T follicular helper cell (primary cell): ENCODE measurements at regions not wholly inside any gene's neighbourhood (a gene's known extent, or its start where the extent isn't known, plus 50 kb on each side); places are given as distances from the start of the nearest gene placed in this dataset.
"Not testable (repeated sequence)": the region's sequence is repeated elsewhere in the genome, so short reads cannot be mapped to it uniquely, and the experiment has no call there.

ENCODE experiments used
- DNase-seq: peaks from one replicate; pipeline ENCODE4 v3.0.0-alpha.2; 2020; ENCODE audit warnings: low read depth

DNA sequence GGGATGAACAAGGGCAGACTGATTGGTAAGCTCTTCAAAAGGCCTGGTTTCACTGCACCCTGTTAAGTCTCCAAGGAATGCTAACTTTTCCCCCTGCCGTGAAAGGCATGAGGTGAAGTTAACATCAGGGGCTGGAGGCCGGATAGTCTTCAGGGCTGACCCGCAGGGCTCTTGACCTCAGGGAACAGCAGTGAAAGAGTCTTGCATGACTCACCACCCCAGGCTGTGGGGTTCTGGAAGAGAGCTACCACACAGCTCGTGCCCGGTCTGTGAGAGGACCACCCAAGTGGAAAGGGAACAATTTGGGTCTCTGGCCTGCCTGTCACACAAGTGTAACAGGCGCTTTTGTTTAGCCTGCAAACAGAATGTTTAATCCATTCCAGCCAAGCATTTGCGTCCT, 504.9 kb downstream of the EDEM1 start:
- no peak for DNase-seq

DNA sequence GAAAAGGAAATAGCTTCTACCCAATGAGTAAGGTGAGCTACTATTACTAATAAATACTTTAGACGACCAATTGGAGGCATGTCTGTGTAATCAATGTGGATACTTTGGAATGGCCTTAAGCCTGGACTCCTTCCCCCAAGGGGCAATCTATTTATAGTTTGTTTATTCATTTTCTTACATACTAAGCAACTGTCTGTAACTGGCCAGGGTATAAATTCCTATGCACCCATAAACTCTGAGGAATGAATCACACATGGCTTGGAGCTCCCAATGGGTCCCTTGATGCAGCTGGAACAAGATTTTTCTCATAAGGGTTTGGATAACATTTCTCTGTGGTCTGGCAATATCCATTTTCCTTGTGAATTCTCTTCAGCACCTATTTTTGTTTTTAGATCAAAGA, 506.8 kb downstream of the EDEM1 start:
- no peak for DNase-seq

DNA sequence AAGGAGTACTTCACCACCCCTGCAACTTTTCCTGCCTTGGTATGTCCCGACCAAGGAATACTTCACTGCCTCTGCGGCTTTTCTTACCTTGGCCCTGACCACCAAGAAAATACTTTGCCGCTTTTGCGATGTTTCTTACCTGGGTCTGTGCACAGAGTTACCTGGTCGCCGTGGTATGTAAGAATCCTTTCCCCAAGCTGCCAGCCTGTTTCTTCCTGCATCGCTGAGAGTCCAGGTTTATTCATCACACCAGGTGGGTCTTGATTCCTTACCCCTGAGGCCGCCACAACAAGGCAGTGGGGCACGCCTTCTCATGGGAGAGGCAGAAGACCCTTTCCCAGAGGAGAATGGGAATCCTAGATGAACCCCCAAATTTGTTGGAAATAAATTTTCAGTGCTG, 511.3 kb downstream of the EDEM1 start:
- DNase-seq = no peak

DNA sequence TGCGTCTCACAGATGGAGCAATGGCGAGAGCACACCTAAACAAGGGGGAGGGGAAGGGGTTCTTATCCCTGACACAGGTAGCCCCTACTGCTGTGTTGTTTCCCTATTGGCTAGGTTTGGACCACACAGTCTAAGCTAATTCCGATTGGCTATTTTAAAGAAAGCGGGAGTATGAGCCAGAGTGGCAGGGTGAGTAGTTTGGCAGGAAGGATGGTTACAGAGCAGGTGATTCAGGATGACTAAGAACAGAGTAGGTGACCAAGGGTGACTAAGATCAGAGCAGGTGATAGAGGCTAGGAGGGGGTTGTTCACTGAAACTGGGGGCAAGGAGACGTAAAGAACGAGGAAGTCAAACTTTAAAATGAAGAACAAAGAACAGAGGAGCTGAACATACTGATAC, 511.8 kb downstream of the EDEM1 start:
- DNase-seq = no peak

DNA sequence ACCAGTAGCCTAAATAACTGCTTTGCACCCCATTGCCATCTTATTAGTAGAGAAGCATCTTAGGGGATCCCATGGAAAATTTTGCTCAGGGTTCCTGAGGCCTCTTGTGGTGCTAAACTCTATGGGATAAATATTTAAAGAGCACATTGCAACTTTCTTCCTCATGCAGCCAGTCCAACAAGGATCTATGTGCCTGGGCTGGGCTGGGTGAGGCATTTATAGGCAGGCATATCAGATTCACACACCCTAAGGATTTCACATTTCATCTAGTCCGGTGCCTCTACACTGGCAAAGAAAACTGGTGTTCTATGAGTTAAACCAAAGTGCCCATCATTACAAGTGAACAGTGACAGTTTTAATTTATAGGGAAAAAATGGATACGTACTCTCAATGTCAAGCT, 512.3 kb downstream of the EDEM1 start:
- no peak for DNase-seq

DNA sequence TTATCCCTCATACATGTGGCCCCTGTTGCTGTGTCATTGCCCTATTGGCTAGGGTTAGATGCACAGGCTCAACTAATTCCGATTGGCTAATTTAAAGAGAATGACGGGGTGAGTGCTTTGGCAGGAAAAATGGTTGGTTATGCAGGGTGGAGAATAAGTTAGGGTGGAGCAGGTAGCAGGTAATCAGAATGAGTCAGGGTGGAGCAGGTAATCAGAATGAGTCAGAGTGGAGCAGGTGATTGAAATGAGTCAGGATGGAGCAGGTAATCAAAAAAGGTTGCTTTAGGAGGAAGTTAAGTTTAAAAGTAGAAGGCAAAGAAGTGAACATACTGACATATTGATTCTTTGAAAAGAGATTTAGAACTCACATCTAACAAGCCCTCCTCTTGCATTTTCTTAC, 513.5 kb downstream of the EDEM1 start:
- DNase-seq = not testable (repeated sequence)

DNA sequence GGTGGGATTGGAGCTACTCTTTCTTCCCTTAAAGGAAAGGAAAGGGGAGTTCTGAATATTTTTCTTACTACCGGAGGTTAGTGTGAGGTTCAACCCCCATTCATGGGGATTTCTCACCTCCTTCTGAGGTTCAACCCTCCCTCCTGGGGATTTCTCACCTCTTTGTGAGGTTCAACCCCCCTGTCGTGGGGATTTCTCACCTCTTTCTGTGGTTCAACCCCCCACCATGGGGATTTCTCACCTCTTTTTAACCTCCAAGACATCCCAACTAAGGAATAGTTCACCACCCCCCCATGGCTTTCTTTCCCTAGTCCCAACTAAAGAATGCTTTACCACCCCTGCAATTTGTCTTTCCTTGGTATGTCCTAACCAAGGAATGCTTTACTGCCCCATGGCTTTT, 520.3 kb downstream of the EDEM1 start:
- DNase-seq = no peak

DNA sequence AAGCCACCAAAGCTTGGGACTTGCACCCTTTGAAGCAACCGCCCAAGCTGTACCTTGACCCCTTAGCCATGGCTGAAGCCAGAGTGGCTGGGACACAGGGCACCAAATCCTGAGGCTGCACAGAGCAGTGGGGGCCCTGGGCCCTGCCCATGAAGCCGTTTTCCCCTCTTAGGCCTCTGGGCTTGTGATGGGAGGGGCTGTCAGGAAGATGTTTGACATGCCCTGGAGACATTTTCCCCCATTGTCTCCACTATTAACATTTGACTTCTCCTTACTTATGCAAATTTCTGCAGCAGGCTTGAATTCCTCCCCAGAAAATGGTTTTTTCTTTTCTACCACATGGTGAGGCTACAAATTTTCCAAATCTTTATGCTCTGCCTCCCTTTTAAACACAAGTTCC, 522.2 kb downstream of the EDEM1 start:
- DNase-seq = no peak

DNA sequence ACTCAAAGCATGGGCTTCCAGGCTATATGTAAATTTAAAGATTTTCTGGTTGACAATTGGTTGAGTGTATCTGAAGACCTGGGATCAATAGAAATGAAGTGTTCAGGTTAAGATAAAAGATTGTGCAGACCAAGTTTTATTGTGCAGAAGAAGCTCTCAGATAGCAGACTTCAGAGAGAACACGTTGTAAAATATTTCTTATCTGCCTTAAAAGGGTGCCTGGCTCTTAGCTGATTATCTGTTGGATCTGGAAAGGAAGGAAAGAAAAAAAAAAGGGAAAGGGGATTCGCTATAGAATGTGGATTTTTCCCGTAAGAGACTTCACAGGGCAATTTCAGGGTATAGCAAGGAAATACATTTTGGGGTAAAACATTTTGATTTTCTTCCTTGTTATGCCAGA, 523.2 kb downstream of the EDEM1 start:
- DNase-seq = no peak

DNA sequence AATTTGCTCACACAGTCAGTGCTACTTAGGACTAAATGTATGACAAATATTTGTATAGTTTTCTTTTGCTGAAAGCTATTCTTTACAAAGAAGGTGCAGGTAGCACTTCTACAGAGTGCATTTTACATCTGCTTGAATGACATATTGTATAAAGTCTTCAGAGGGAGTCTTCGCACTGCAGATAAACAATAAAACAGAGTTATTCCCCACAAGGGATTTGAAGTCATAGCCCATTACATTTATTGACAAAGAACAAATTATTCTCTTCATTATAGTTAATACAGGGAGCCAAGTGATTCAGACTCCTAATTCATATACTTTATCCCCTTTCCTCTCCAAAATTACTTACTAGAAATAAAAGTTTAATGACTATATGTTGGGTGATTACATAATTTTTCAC, 529.7 kb downstream of the EDEM1 start:
- DNase-seq = no peak

DNA sequence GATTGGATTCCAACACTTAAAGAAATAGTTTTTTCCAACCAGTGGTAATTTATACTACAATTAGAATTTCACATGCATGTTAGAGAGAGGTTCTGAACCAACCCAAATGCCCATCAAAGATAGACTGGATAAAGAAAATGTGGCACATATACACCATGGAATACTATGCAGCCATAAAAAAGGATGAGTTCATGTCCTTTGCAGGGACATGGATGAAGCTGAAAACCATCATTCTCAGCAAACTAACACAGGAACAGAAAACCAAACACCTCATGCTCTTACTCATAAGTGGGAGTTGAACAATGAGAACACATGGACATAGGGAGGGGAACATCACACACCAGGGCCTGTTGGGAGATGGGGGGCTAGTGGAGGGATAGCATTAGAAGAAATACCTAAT, 532.2 kb downstream of the EDEM1 start:
- not testable (repeated sequence) for DNase-seq

DNA sequence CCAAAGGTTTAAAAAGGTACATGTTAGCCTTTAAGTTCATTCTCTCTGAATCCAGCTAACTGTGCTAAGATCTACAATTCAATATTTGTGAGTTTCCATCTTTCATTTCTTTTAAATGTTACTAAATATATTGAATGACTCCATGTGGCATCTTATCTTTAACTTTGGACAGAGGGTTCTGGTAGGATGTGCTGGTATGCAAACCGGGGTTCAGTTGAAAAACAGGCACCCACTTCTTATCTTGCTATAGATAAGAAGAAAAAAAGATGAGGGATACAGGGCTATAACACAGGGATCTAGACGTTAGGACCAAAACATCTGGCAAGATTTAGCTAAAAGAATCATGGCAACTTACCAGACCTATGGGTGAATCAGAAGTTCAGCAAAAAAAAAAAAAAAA, 538.3 kb downstream of the EDEM1 start:
- no peak for DNase-seq

DNA sequence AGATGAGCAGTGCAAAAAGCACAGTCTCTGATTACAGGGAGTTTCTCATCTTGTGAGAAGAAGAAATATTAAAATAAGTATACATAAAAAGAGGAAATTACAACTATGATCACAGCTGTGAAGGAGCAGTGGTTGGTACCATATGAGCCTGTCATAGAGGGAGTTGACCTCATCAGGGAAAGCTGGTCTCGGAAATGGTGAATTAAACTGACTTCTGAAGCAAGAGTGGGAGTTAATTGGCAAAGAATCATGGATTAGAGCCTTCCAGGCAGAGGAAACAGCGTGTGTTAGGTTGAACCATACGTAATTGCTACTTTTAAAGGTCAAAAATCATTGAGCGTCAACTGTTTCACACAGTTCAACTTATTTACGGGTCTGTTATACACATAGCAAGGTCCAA, 539.1 kb downstream of the EDEM1 start:
- DNase-seq = no peak

DNA sequence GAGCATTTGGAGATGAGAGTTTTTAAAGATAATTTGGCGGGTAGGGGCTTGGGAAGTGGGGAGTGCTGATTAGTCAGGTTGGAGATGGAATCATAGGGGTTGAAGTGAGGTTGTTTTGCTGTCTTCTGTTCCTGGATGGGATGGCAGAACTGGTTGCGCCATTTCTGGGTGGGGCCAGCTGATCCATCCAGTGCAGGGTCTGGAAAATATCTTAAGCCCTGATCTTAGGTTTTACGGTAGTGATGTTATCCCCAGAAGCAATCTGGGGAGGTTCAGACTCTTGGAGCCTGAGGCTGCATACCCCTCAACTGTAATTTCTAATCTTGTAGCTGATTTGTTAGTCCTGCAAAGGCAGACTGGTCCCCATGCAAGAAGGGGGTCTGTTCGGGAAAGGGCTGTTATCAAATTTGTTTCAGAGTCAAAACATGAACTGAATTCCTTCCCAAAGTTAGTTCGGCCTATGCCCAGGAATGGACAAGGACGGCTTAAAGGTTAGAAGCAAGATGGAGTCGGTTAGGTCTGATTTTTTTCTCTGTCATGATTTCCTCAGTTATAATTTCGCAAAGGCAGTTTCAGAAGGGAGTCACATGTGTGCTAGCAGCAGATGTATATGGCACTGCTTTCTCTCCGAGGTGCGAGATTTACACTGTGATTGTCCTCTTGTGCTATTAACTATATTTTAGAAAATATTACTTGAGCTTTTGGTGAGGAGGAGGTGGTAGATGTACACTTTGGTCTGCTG, 540.4 kb downstream of the EDEM1 start:
- DNase-seq = no peak

DNA sequence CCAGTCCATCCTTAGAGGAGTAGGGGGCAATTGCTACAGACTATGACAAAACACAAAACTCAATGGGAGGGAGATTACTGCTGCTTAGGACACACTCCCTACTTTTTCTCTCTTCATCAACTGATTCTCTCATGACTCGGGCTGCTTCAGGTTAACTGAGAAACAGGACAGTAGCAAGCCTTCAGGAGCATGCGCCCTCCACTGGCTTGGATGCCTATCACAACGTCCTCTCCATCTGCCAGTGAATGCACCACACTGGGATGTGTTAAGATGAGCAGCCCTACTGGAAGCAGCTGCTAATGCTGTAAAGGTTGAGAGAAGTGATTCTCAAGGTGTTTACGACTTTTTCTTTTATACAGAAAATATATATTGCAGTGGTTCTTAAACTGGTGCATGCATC, 542.3 kb downstream of the EDEM1 start:
- DNase-seq = no peak

DNA sequence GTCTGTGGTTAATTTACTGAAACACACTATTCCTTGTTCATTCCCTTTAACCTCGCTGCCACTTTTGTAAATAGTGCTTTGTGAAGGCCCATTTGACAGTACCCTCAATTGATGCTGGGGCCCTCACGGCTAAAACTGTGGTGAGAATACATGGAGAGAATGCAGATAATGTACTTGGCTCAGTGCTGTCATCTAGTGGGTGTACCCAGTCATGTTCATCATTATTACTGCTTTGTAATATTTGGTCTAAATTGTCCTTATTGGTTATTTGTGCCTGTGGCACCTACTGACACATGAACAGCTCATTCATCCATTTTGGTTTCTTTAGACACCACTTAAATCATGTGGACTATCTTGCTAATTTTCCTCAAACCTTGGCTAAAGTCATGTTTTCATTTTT, 543.6 kb downstream of the EDEM1 start:
- no peak for DNase-seq

DNA sequence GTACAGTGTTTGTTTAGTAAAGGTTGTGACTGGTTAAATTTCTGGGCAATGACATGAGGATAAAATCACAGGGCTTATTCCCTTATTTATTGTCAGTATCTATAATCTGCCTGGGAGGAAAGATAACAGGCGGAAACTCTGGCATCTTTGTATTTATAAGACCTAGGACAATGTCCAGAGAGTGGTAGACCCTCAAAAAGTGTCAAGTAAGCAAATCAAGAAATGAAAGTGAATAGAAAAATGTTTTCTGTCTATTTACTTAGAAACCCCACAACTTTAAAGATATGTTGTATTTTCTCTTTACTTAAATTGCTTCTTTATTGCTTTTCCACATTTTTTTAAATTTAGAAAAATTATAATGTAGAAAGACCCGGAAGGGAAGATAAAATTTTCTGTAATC, 544.6 kb downstream of the EDEM1 start:
- DNase-seq = no peak

DNA sequence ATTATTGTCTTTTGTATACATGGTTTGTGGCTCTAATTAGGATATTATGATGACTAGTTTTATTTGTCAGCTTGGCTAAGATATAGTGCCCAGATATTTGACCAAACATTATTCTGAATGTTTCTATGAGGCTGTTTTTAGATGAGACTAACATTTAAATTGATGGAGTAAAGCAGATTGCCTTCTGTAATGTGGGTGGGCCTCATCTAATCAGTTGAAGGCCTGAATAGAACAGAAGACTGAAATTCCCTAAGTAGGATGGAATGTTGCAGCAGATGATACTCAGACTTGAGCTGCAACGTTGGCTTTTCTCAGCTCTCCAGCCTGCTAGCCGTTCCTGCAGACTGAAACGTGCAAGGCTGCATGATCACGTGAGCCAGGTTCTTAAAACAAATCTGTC, 546.5 kb downstream of the EDEM1 start:
- no peak for DNase-seq

DNA sequence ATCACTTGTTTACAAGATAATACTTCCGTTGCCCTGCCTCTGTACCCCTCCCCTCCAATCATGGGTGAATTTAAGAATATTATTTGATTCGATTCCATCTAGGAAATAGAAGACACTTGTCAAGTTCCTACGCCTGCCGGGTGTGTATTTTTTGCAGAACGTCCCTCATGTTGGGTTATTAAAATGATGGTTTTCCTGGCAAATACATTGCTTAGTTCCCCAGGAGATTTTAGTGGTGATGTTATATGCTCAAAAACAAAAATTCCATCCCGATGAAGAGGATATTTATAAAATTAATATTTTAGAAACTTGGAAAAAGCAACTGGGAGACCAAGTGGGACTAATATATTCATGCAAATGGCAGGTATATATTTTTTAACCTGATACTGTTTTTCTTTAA, 548.4 kb downstream of the EDEM1 start:
- no peak for DNase-seq

DNA sequence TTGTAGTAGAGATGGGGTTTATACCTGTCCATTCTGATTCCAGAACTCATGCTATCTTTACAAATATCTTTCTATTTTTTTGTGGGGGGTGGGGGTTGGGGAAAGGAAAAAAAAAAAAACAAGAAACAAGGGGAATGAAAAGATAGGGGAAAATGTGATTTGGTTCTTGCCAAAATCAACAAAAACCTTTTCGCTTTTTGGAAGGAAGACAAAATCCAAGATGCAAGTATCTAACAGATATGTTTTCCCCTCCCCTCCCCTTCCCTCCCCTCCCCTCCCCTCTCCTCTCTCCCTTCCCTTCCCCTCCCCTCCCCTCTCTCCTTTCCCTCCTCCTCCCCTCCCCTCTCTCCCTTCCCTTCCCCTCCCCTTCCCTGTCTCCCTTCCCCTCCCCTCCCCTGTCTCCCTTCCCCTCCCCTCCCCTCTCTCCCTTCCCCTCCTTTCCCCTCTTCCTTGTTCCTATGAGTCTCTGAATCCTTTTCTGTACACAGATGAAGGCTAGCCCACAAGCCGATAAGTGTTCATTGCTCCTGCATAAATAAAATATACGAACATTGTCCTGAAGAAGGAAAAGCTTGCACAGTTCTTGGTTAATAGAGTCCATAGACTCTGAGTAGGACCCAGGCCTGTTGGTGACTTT, 551.9 kb downstream of the EDEM1 start:
- DNase-seq = no peak

DNA sequence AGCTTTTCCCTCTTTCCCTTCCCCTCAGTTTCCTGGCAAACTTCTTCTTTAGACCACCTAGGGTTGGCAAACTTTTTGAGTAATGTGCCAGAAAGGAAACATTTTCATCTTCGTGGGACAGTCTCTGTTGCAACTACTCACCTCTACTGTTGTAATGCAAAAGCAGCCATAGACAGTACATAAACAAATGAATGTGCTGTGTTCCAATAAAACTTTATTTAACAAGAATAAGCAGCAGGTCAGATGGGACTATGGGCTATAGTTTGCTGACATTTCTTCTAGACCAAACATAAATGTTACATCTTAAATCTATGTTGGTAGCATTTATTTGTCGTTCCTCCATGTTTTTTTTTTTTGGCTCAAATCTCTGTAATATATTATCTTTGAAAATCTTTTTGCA, 552.4 kb downstream of the EDEM1 start:
- DNase-seq = no peak

DNA sequence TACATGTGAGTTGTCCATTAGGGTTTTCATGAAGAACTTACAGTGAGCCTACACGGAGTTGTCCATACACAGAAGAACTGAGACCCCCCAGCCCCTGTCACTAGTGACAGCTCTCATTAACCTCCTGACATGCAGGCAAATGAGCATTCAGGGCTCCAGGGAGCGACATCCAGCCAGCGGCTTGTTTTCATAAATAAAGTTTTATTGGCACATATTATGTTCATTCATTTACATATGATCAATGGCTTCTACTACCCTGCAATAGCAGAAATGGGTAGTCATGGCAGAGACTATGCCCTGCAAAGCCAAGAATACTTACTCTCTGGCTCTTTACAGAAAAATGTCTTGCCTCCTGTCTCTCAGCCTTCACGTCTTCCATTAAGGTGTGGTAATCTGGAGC, 553.5 kb downstream of the EDEM1 start:
- DNase-seq = no peak

DNA sequence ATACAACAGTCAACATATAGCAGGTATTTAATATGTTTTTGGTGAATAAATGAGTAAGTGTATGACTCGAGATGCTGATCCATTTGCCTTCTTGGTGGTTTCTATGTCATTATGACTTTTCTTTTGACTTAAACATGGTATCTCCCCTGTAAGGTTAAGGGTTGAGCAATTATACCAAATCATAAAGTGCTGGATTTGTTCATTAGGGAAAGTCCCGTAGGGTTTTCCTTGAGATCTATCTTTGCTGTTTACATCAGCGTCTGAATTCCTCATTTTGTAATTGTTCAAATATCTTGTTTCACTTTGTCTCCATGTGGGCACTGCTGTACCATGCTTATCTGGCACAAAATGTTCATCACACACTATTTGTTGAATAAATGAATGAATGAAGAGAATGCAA, 562.6 kb downstream of the EDEM1 start:
- DNase-seq = no peak
